HepG2 (cell line): ENCODE measurements at regions not wholly inside any gene's neighbourhood (a gene's known extent, or its start where the extent isn't known, plus 50 kb on each side); places are given as distances from the start of the nearest gene placed in this dataset.
A peak's percentile ranks its signal among the peaks of the same experiment; 100 is the strongest.

Experiments
- ATAC-seq: fragments of 200-7000 bp; cut with Tn5 transposase; 3 replicates; pipeline ENCODE4 v1.9.1; 2020; ENCODE audit warnings: mild to moderate bottlenecking, moderate library complexity
- BruUV-seq: library from RNA; stranded (reverse); fragments of 400-500 nt; replicated peaks from 2 replicates; lab custom pipeline; 2021; lab: Mats Ljungman, UMichigan
- CTCF ChIA-PET: fragments of 300-600 bp; formaldehyde crosslinking; extraction: SDS; loops from one replicate; lab custom pipeline; 2021; ENCODE audit warnings: low total read pairs, inconsistent platforms, low intra/inter-chr PET ratio; lab: Yijun Ruan, JAX
- POLR2A ChIA-PET: fragments of 350-600 bp; sonication (Branson Sonifier 250); formaldehyde crosslinking; loops from one replicate; lab custom pipeline; 2020; ENCODE audit warnings: antibody characterized with exemption, inconsistent platforms; lab: Yijun Ruan, JAX
- DNase-seq: peaks from one replicate; pipeline ENCODE4 v3.0.0-alpha.2; 2015; ENCODE audit warnings: low spot score
- FAIRE-seq: peaks from 3 replicates; lab custom pipeline; 2011; peaks lifted over from hg19 to GRCh38; lab: Jason Lieb, UNC
- H2AFZ ChIP-seq: one replicate; pipeline ENCODE4 v1.6.1; 2011; ENCODE audit warnings: low read length, inconsistent platforms
- H3K27ac ChIP-seq: fragments of 300-600 bp; 3 replicates; pipeline ENCODE4 v1.8.0; 2011; ENCODE audit warnings: mixed run types, mild to moderate bottlenecking, mixed read lengths, low read length, inconsistent platforms; ENCODE audit not compliant: insufficient read depth; ENCODE audit errors: extremely low read length
- H3K27me3 ChIP-seq, 2 experiments: fragments of 200-600 bp in 1 of 2; 2 replicates in 1 of 2; 3 replicates in 1 of 2; pipeline versions ENCODE4 v1.6.0 to v1.8.0; 2011; ENCODE audit warnings: low read length in 2 of 2, mild to moderate bottlenecking in 2 of 2, moderate library complexity in 2 of 2, inconsistent platforms in 1 of 2; ENCODE audit not compliant: insufficient read depth in 2 of 2, control insufficient read depth in 1 of 2
- H3K36me3 ChIP-seq, 2 experiments: fragments of 200-600 bp in 1 of 2; replicated peaks in 1 of 2; 2 replicates in 1 of 2; 3 replicates in 1 of 2; pipeline versions ENCODE4 v1.5.1 to v1.8.0; 2011; ENCODE audit warnings: low read length in 2 of 2, inconsistent platforms in 1 of 2; ENCODE audit not compliant: insufficient read depth in 2 of 2, control insufficient read depth in 1 of 2
- H3K4me1 ChIP-seq: 2 replicates; pipeline ENCODE4 v1.5.1; 2012; ENCODE audit warnings: low read length, inconsistent platforms; ENCODE audit not compliant: insufficient read depth
- H3K4me2 ChIP-seq: 2 replicates; pipeline ENCODE4 v1.6.0; 2011; ENCODE audit warnings: low read depth, low read length, inconsistent platforms
- H3K4me3 ChIP-seq, 3 experiments: fragments of 200-600 bp in 1 of 3; sonication (generic), shearing (Covaris generic) in 1 of 3; replicated peaks in 1 of 3; 2 replicates each; pipeline ENCODE4 v1.5.1; 2011 to 2016; ENCODE audit warnings: low read length in 3 of 3, inconsistent platforms in 2 of 3, low read depth in 2 of 3, mild to moderate bottlenecking in 2 of 3, control low read depth in 1 of 3, mixed read lengths in 1 of 3; ENCODE audit not compliant: insufficient read depth in 1 of 3
- H3K79me2 ChIP-seq: one replicate; pipeline ENCODE4 v1.6.1; 2011; ENCODE audit warnings: low read length, inconsistent platforms; ENCODE audit not compliant: insufficient read depth
- H3K9ac ChIP-seq: 2 replicates; pipeline ENCODE4 v1.6.0; 2011; ENCODE audit warnings: mild to moderate bottlenecking, low read depth, low read length, inconsistent platforms; ENCODE audit not compliant: insufficient read depth
- H3K9me3 ChIP-seq: 2 replicates; pipeline ENCODE4 v1.5.1; 2012; ENCODE audit warnings: mild to moderate bottlenecking, low read length
- H4K20me1 ChIP-seq: 2 replicates; pipeline ENCODE4 v1.6.0; 2011; ENCODE audit warnings: inconsistent platforms, mild to moderate bottlenecking, low read length, moderate library complexity; ENCODE audit not compliant: insufficient read depth
- ELF3 ChIP-seq: IDR thresholded peaks from 2 replicates; pipeline ENCODE4 v1.6.1; 2016; ENCODE audit warnings: missing genetic modification reagents, missing compliant biosample characterization
- KLF13 ChIP-seq: sonication (generic); formaldehyde crosslinking; IDR thresholded peaks from 2 replicates; pipeline ENCODE4 v1.4.0; 2020; ENCODE audit warnings: mild to moderate bottlenecking, missing genetic modification reagents
- NCOA5 ChIP-seq: sonication (generic); formaldehyde crosslinking; IDR thresholded peaks from 2 replicates; pipeline ENCODE4 v1.4.0; 2020; ENCODE audit warnings: missing genetic modification reagents
- RNF2 ChIP-seq: fragments of 450-650 bp; conservative IDR thresholded peaks from 2 replicates; pipeline ENCODE4 v1.6.1; 2016; ENCODE audit warnings: low read depth
- SNAI1 ChIP-seq: sonication (generic); formaldehyde crosslinking; IDR thresholded peaks from 2 replicates; pipeline ENCODE4 v1.5.0; 2020; ENCODE audit warnings: mild to moderate bottlenecking, missing genetic modification reagents, borderline replicate concordance
- TEAD3 ChIP-seq: optimal IDR thresholded peaks from 2 replicates; pipeline ENCODE3; 2016; ENCODE audit warnings: borderline replicate concordance
- WIZ ChIP-seq: sonication (generic); formaldehyde crosslinking; IDR thresholded peaks from 2 replicates; pipeline ENCODE4 v1.5.1; 2020; ENCODE audit warnings: mild to moderate bottlenecking, missing genetic modification reagents
- YY1 ChIP-seq: IDR thresholded peaks from 2 replicates; pipeline ENCODE4 v1.6.1; 2011; ENCODE audit warnings: low read length, low read depth, moderate library complexity, mild to moderate bottlenecking; ENCODE audit not compliant: insufficient read depth, insufficient replicate concordance
- ZMYM2 ChIP-seq: sonication (generic); formaldehyde crosslinking; IDR thresholded peaks from 2 replicates; pipeline ENCODE4 v1.8.0; 2022; ENCODE audit warnings: mild to moderate bottlenecking, missing genetic modification reagents
- ZNF160 ChIP-seq: sonication (generic); formaldehyde crosslinking; IDR thresholded peaks from 2 replicates; pipeline ENCODE4 v1.8.0; 2022; ENCODE audit warnings: mild to moderate bottlenecking, inconsistent platforms, missing genetic modification reagents
- ZNF17 ChIP-seq: sonication (generic); formaldehyde crosslinking; IDR thresholded peaks from 2 replicates; pipeline ENCODE4 v1.5.0; 2020; ENCODE audit warnings: mild to moderate bottlenecking, missing genetic modification reagents
- ZNF207 ChIP-seq: fragments of 450-650 bp; IDR thresholded peaks from 2 replicates; pipeline ENCODE4 v1.6.1; 2016; ENCODE audit warnings: antibody characterized with exemption, borderline replicate concordance
- ZNF253 ChIP-seq: sonication (generic); formaldehyde crosslinking; IDR thresholded peaks from 2 replicates; pipeline ENCODE4 v1.8.0; 2022; ENCODE audit warnings: mild to moderate bottlenecking, missing genetic modification reagents, borderline replicate concordance
- ZNF484 ChIP-seq: sonication (generic); formaldehyde crosslinking; IDR thresholded peaks from 2 replicates; pipeline ENCODE4 v1.5.1; 2020; ENCODE audit warnings: mild to moderate bottlenecking, low read depth, missing genetic modification reagents, borderline replicate concordance
- ZNF572 ChIP-seq: sonication (generic); formaldehyde crosslinking; IDR thresholded peaks from 2 replicates; pipeline ENCODE4 v1.5.1; 2020; ENCODE audit warnings: mild to moderate bottlenecking, missing genetic modification reagents
- ZNF792 ChIP-seq: IDR thresholded peaks from 2 replicates; pipeline ENCODE4 v1.6.1; 2016
- ZNF850 ChIP-seq: sonication (generic); formaldehyde crosslinking; conservative IDR thresholded peaks from 2 replicates; pipeline ENCODE4 v1.9.0; 2021; ENCODE audit warnings: mild to moderate bottlenecking, missing genetic modification reagents
- WGBS: methylation state at CpG from one replicate; pipeline ENCODE4 v1.1.6; 2017; ENCODE audit warnings: low lambda C conversion rate; 5-methylcytosine and 5-hydroxymethylcytosine counted together
- in situ Hi-C: cut with HindIII; loops from 2 replicates; pipeline ENCODE4 v1.10.0; 2017; ENCODE audit warnings: low pct_unique_long_range_greater_than_20kb; ENCODE audit not compliant: extremely low pct_ligation_motif_present
- intact Hi-C: fragments of 100-400 bp; cut with micrococcal nuclease; formaldehyde crosslinking; loops from one replicate; pipeline ENCODE4 v1.10.0; 2022; ENCODE audit not compliant: unreplicated experiment
- TF ChIP-seq, protein P1 (sequence below): sonication (generic); formaldehyde crosslinking; IDR thresholded peaks from 2 replicates; pipeline ENCODE4 v1.9.0; 2022; ENCODE audit warnings: missing genetic modification reagents, mild to moderate bottlenecking, borderline replicate concordance
- TF ChIP-seq, protein P2 (sequence below): sonication (generic); formaldehyde crosslinking; IDR thresholded peaks from 2 replicates; pipeline ENCODE4 v1.5.0; 2020; ENCODE audit warnings: mild to moderate bottlenecking, low read depth, missing genetic modification reagents, borderline replicate concordance

DNA sequence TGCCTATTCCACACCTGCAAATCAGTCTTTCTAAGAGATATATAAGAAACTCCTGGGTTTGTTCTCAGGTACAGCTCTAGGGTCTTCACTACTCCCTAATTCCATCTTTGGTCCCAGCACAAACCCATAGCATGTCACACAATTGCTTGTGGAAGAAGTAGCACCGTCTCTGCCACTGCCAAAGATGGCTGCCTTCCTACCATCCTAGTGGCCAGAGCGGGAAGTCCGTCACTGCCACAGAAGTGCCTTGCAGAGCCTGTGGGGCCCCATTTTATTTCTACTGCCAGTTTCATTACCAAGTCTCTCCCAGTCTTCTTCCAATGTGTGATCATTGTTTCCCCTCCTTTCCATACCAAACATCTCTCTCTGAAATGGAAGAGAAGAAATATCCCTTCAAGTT is 107.6 kb downstream of the CD47 start:
- 49% methylated on average over 3 of the region's 3 CpGs for WGBS
- H3K79me2 ChIP-seq, result no peaks in the 10 kb centered on the region
- DNase-seq, result no peak
- TF ChIP-seq, protein P1, sequence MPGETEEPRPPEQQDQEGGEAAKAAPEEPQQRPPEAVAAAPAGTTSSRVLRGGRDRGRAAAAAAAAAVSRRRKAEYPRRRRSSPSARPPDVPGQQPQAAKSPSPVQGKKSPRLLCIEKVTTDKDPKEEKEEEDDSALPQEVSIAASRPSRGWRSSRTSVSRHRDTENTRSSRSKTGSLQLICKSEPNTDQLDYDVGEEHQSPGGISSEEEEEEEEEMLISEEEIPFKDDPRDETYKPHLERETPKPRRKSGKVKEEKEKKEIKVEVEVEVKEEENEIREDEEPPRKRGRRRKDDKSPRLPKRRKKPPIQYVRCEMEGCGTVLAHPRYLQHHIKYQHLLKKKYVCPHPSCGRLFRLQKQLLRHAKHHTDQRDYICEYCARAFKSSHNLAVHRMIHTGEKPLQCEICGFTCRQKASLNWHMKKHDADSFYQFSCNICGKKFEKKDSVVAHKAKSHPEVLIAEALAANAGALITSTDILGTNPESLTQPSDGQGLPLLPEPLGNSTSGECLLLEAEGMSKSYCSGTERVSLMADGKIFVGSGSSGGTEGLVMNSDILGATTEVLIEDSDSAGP (CRISPR knock-in tag), result no peak
- TF ChIP-seq YY1 (peak; percentile 24), ZNF253 (CRISPR knock-in tag) (no peak)
- TF ChIP-seq, all 625 proteins: peak for 1
- no peaks in the 10 kb centered on the region for H3K36me3 ChIP-seq
- no peaks in the 10 kb centered on the region for H3K4me1 ChIP-seq
- H3K4me2 ChIP-seq, result no peak overlapping the region
- no peak; the same call in 2 of the 3 replicates for ATAC-seq
- no peak for FAIRE-seq
- H3K9ac ChIP-seq, result no peak overlapping the region
- BruUV-seq, result no TSS peak
- intact Hi-C loops (no loop called here), in situ Hi-C loops (no loop called here)
- no peak overlapping the region for H3K4me3 ChIP-seq
- ChIA-PET POLR2A (no interaction called here), CTCF (no interaction called here)
- H4K20me1 ChIP-seq, result no peaks in the 10 kb centered on the region
- H3K9me3 ChIP-seq, result no peaks in the 10 kb centered on the region
- no peaks in the 10 kb centered on the region; a peak in 1 of 5 replicates for H3K27me3 ChIP-seq
- H2AFZ ChIP-seq, result no peak overlapping the region
- no peak overlapping the region for H3K27ac ChIP-seq

DNA sequence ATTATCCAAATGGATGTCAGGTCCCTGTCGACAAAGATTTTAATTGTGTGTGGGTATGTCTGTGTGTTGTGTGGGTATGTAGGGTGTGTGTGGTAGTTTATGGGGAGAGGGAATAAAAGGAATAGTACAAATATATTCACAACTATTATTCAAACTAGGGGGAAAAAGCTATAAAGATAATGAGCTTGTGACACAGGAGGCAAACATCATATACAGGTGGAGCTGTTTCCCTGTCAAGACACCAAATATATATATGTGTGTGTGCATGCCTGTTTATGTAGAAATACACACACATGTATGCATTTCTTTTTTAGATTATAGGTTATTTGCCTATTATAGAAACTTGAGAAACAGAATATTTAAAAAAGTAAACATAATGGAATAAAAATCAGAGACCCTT is 108.7 kb downstream of the CD47 start:
- Histone ChIP-seq H4K20me1 (no peaks in the 10 kb centered on the region), H3K27ac (no peak overlapping the region), H3K36me3 (no peaks in the 10 kb centered on the region), H3K27me3 (no peaks in the 10 kb centered on the region; a peak in 1 of 5 replicates), H3K79me2 (no peaks in the 10 kb centered on the region), H3K9me3 (no peaks in the 10 kb centered on the region), H3K4me1 (no peaks in the 10 kb centered on the region), H3K4me3 (no peak overlapping the region), H3K9ac (no peak overlapping the region), H3K4me2 (no peak overlapping the region), H2AFZ (no peak overlapping the region)
- POLR2A ChIA-PET, result no interaction called here
- CTCF ChIA-PET, result no interaction called here
- intact Hi-C loops, result no loop called here
- ATAC-seq (no peak), DNase-seq (no peak), FAIRE-seq (no peak)
- 97% methylated on average over 1 of the region's 1 CpG for WGBS
- in situ Hi-C loops, result no loop called here
- no TSS peak for BruUV-seq
- TF ChIP-seq ZNF572 (CRISPR knock-in tag) (no peak), RNF2 (no peak), ELF3 (CRISPR knock-in tag) (no peak), ZMYM2 (CRISPR knock-in tag) (no peak), ZNF207 (no peak), ZNF17 (CRISPR knock-in tag) (no peak), ZNF792 (CRISPR knock-in tag) (no peak), ZNF160 (no peak), WIZ (CRISPR knock-in tag) (no peak), ZNF850 (CRISPR knock-in tag) (no peak), KLF13 (CRISPR knock-in tag) (no peak), ZNF484 (CRISPR knock-in tag) (no peak), NCOA5 (CRISPR knock-in tag) (no peak), TEAD3 (CRISPR knock-in tag) (no peak), SNAI1 (CRISPR knock-in tag) (no peak)
- TF ChIP-seq, protein P2, sequence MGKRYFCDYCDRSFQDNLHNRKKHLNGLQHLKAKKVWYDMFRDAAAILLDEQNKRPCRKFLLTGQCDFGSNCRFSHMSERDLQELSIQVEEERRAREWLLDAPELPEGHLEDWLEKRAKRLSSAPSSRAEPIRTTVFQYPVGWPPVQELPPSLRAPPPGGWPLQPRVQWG (CRISPR knock-in tag), result no peak
